K562 (cell line): ENCODE measurements at regions not wholly inside any gene's neighbourhood (a gene's known extent, or its start where the extent isn't known, plus 50 kb on each side); places are given as distances from the start of the nearest gene placed in this dataset.

Experiments
- ATAC-seq: fragments of 200-7000 bp; cut with Tn5 transposase; 3 replicates; pipeline ENCODE4 v1.9.1; 2020; ENCODE audit warnings: moderate library complexity
- BruUV-seq: library from RNA; stranded (reverse); fragments of 400-500 nt; replicated peaks from 2 replicates; lab custom pipeline; 2021; lab: Mats Ljungman, UMichigan
- CTCF ChIA-PET: fragments of 300-600 bp; formaldehyde crosslinking; extraction: SDS; loops from one replicate; lab custom pipeline; 2021; ENCODE audit warnings: low intra/inter-chr PET ratio; lab: Yijun Ruan, JAX
- POLR2A ChIA-PET: fragments of 300-600, 350-650 bp; sonication (Branson Sonifier 250); formaldehyde crosslinking; extraction: SDS; loops from one replicate; lab custom pipeline; 2021; ENCODE audit warnings: antibody characterized with exemption, inconsistent platforms; lab: Yijun Ruan, JAX
- DNase-seq, 4 experiments: peaks; one replicate each; pipeline versions ENCODE4 v3.0.0 to v3.0.0-alpha.2; 2011 to 2018; ENCODE audit warnings: low spot score in 3 of 4, mixed read lengths in 3 of 4; ENCODE audit errors: extremely low read depth in 1 of 4
- FAIRE-seq: peaks from 2 replicates; lab custom pipeline; 2011; peaks lifted over from hg19 to GRCh38; lab: Jason Lieb, UNC
- H2AFZ ChIP-seq: 2 replicates; pipeline ENCODE4 v1.6.0; 2011; ENCODE audit warnings: low read depth, low read length, control low read depth, inconsistent platforms
- H3K27ac ChIP-seq: fragments of 200-600 bp; 3 replicates; pipeline ENCODE4 v1.8.0; 2011; ENCODE audit warnings: low read depth, mild to moderate bottlenecking, control low read depth, inconsistent platforms, low read length, moderate library complexity, mixed read lengths; ENCODE audit errors: extremely low read depth
- H3K27me3 ChIP-seq, 2 experiments: fragments of 300-600 bp in 1 of 2; 2 replicates in 1 of 2; 3 replicates in 1 of 2; pipeline versions ENCODE4 v1.6.0 to v1.8.0; 2011; ENCODE audit warnings: inconsistent platforms in 2 of 2, low read length in 2 of 2, mild to moderate bottlenecking in 1 of 2, mixed read lengths in 1 of 2, moderate library complexity in 1 of 2; ENCODE audit not compliant: control insufficient read depth in 2 of 2, insufficient read depth in 2 of 2
- H3K36me3 ChIP-seq: fragments of 300-600 bp; 3 replicates; pipeline ENCODE4 v1.8.0; 2011; ENCODE audit warnings: mild to moderate bottlenecking, low read length, inconsistent platforms; ENCODE audit not compliant: control insufficient read depth, insufficient read depth
- H3K4me1 ChIP-seq, 2 experiments: fragments of 200-600 bp in 1 of 2; replicated peaks in 1 of 2; 2 replicates in 1 of 2; 3 replicates in 1 of 2; pipeline versions ENCODE4 v1.5.1 to v1.8.0; 2011; ENCODE audit warnings: inconsistent platforms in 2 of 2, low read length in 2 of 2, mild to moderate bottlenecking in 1 of 2, mixed read lengths in 1 of 2, moderate library complexity in 1 of 2; ENCODE audit not compliant: control insufficient read depth in 2 of 2, insufficient read depth in 2 of 2
- H3K4me2 ChIP-seq: 2 replicates; pipeline ENCODE4 v1.6.1; 2011; ENCODE audit warnings: low read length, control low read depth, inconsistent platforms, mixed read lengths; ENCODE audit not compliant: insufficient read depth
- H3K4me3 ChIP-seq: fragments of 200-600 bp; sonication (generic), shearing (Covaris generic); 2 replicates; pipeline ENCODE4 v1.5.1; 2016; ENCODE audit warnings: control low read depth, inconsistent platforms
- H3K79me2 ChIP-seq: fragments of 200-600 bp; 3 replicates; pipeline ENCODE4 v1.8.0; 2011; ENCODE audit warnings: low read length, inconsistent platforms; ENCODE audit not compliant: control insufficient read depth, insufficient read depth
- H3K9ac ChIP-seq, 2 experiments: 2 replicates each; pipeline versions ENCODE4 v1.6.0 to v1.6.1; 2011; ENCODE audit warnings: low read depth in 2 of 2, low read length in 2 of 2, control low read depth in 1 of 2, inconsistent platforms in 1 of 2, mild to moderate bottlenecking in 1 of 2, mixed read lengths in 1 of 2; ENCODE audit not compliant: insufficient read depth in 1 of 2
- H3K9me1 ChIP-seq: one replicate; pipeline ENCODE4 v1.6.0; 2011; ENCODE audit warnings: inconsistent platforms, mild to moderate bottlenecking, low read length, moderate library complexity; ENCODE audit not compliant: control insufficient read depth, insufficient read depth
- H3K9me3 ChIP-seq: replicated peaks from 2 replicates; pipeline ENCODE4 v1.5.1; 2011; ENCODE audit warnings: low read depth, low read length, inconsistent platforms; ENCODE audit not compliant: control insufficient read depth, insufficient read depth
- H4K20me1 ChIP-seq: replicated peaks from 2 replicates; pipeline ENCODE4 v1.6.1; 2011; ENCODE audit warnings: low read length, inconsistent platforms, mixed read lengths; ENCODE audit not compliant: control insufficient read depth, insufficient read depth
- HMGXB4 ChIP-seq: sonication (generic); formaldehyde crosslinking; IDR thresholded peaks from 2 replicates; pipeline ENCODE4 v1.8.1; 2023; ENCODE audit warnings: mild to moderate bottlenecking, missing genetic modification reagents
- MAFG ChIP-seq: fragments of 450-650 bp; conservative IDR thresholded peaks from 2 replicates; pipeline ENCODE4 v1.6.1; 2016; ENCODE audit warnings: missing genetic modification characterization, missing compliant biosample characterization
- MBD2 ChIP-seq: sonication (generic); IDR thresholded peaks from 2 replicates; pipeline ENCODE4 v1.6.1; 2016; ENCODE audit warnings: low read depth, borderline replicate concordance
- MXD1 ChIP-seq: fragments of 250-450 bp; sonication (Bioruptor Pico); IDR thresholded peaks from 2 replicates; pipeline ENCODE4 v1.8.0; 2021; ENCODE audit warnings: borderline replicate concordance, mild to moderate bottlenecking, moderate library complexity; ENCODE audit not compliant: poor library complexity, severe bottlenecking
- PHB2 ChIP-seq: fragments of 450-650 bp; IDR thresholded peaks from 2 replicates; pipeline ENCODE4 v1.6.1; 2017; ENCODE audit warnings: low read depth
- PML ChIP-seq: IDR thresholded peaks from 2 replicates; pipeline ENCODE4 v1.6.1; 2012; ENCODE audit warnings: low read length, inconsistent platforms
- PRDM10 ChIP-seq: fragments of 450-650 bp; IDR thresholded peaks from 2 replicates; pipeline ENCODE4 v1.6.1; 2018; ENCODE audit not compliant: partially characterized antibody
- PREB ChIP-seq: sonication (generic); formaldehyde crosslinking; IDR thresholded peaks from 2 replicates; pipeline ENCODE4 v1.8.1; 2023; ENCODE audit warnings: mild to moderate bottlenecking, missing genetic modification reagents
- PTBP1 ChIP-seq: fragments of 200-400 bp; formaldehyde crosslinking; IDR thresholded peaks from 2 replicates; pipeline ENCODE4 v1.6.1; 2017; ENCODE audit warnings: low read depth, low read length
- TEAD1 ChIP-seq, 2 experiments: fragments of 450-650 bp in 1 of 2; sonication (generic) in 1 of 2; formaldehyde crosslinking; IDR thresholded peaks; 2 replicates each; pipeline versions ENCODE4 v1.4.0 to v1.8.0; 2020 to 2022; ENCODE audit warnings: mild to moderate bottlenecking in 2 of 2, missing genetic modification reagents in 1 of 2
- THRAP3 ChIP-seq: fragments of 450-650 bp; IDR thresholded peaks from 2 replicates; pipeline ENCODE4 v1.6.1; 2016; ENCODE audit warnings: mild to moderate bottlenecking, inconsistent platforms, borderline replicate concordance
- ZNF57 ChIP-seq: fragments of 450-650 bp; formaldehyde crosslinking; IDR thresholded peaks from 2 replicates; pipeline ENCODE4 v1.4.0; 2020; ENCODE audit warnings: mild to moderate bottlenecking, moderate library complexity
- ZNF586 ChIP-seq: fragments of 450-650 bp; formaldehyde crosslinking; conservative IDR thresholded peaks from 2 replicates; pipeline ENCODE4 v1.4.0; 2020; ENCODE audit warnings: mild to moderate bottlenecking, moderate library complexity
- WGBS: fragments of 100-300 bp; shearing (Covaris generic); methylation state at CpG from one replicate; pipeline ENCODE4 v1.1.6; 2016; ENCODE audit warnings: low coverage, mixed read lengths; ENCODE audit not compliant: insufficient coverage; ENCODE audit errors: missing lambda C conversion rate; 5-methylcytosine and 5-hydroxymethylcytosine counted together
- in situ Hi-C: fragments of 300-500 bp; cut with MboI; formaldehyde crosslinking; loops from 4 replicates; pipeline ENCODE4 v1.15.0; 2018; ENCODE audit warnings: inconsistent platforms, mixed read lengths
- intact Hi-C: fragments of 100-400 bp; cut with micrococcal nuclease; formaldehyde crosslinking; loops from 2 replicates; pipeline ENCODE4 v1.14.2; 2022

GRCh38 chr15:31511707-31512310 is 185.2 kb downstream of the KLF13 start:
- intact Hi-C loops (no loop called here), in situ Hi-C loops (no loop called here)
- ATAC-seq (no peak), DNase-seq (no peak), FAIRE-seq (no peak)
- Histone ChIP-seq H3K79me2 (no peaks in the 10 kb centered on the region), H3K36me3 (no peaks in the 10 kb centered on the region), H3K9ac (no peak overlapping the region), H2AFZ (no peak overlapping the region), H3K9me1 (no peaks in the 10 kb centered on the region), H3K27ac (no peak overlapping the region), H3K27me3 (no peaks in the 10 kb centered on the region), H3K4me2 (no peak overlapping the region), H3K9me3 (no peaks in the 10 kb centered on the region), H3K4me3 (no peak overlapping the region), H4K20me1 (no peaks in the 10 kb centered on the region), H3K4me1 (no peaks in the 10 kb centered on the region; a peak in 2 of 5 replicates)
- CTCF ChIA-PET = no interaction called here
- BruUV-seq = no TSS peak
- 5% methylated on average over 7 of the region's 7 CpGs for WGBS
- TF ChIP-seq PRDM10 (no peak), HMGXB4 (CRISPR knock-in tag) (no peak), MXD1 (CRISPR knock-in tag) (no peak), PHB2 (no peak), MAFG (no peak), ZNF586 (CRISPR knock-in tag) (no peak), PREB (CRISPR knock-in tag) (no peak), MBD2 (no peak), TEAD1 (CRISPR knock-in tag; IDR thresholded peaks at IDR 0.05) (no peak), THRAP3 (no peak), PTBP1 (no peak), PML (no peak), ZNF57 (CRISPR knock-in tag) (no peak)
- POLR2A ChIA-PET = no interaction called here
